KMS-11 (cell line): ENCODE measurements at regions not wholly inside any gene's neighbourhood (a gene's known extent, or its start where the extent isn't known, plus 50 kb on each side); places are given as distances from the start of the nearest gene placed in this dataset.

Source experiments
- H2AFZ ChIP-seq: fragments of 200-600 bp; sonication (generic); 2 replicates; pipeline ENCODE4 v1.6.1; 2016; ENCODE audit warnings: antibody characterized with exemption, mixed run types, low read depth
- H3K27ac ChIP-seq: fragments of 200-600 bp; sonication (generic); 2 replicates; pipeline ENCODE4 v1.6.1; 2016; ENCODE audit warnings: mild to moderate bottlenecking, mixed run types
- H3K27me3 ChIP-seq: fragments of 200-600 bp; sonication (generic); 2 replicates; pipeline ENCODE4 v1.6.1; 2017; ENCODE audit warnings: mild to moderate bottlenecking, low read depth, mixed run types, moderate library complexity; ENCODE audit not compliant: insufficient read depth
- H3K36me3 ChIP-seq: fragments of 200-600 bp; sonication (generic); 2 replicates; pipeline ENCODE4 v1.6.1; 2017; ENCODE audit warnings: mild to moderate bottlenecking, mixed run types; ENCODE audit not compliant: insufficient read depth
- H3K4me1 ChIP-seq: fragments of 200-600 bp; sonication (generic); 2 replicates; pipeline ENCODE4 v1.6.1; 2016; ENCODE audit warnings: mild to moderate bottlenecking, low read depth, mixed run types; ENCODE audit not compliant: poor library complexity, severe bottlenecking
- H3K4me2 ChIP-seq: fragments of 200-600 bp; sonication (generic); 2 replicates; pipeline ENCODE4 v1.7.0; 2016; ENCODE audit warnings: mild to moderate bottlenecking, mixed run types
- H3K4me3 ChIP-seq: fragments of 200-600 bp; sonication (generic); IDR thresholded peaks from 2 replicates; pipeline ENCODE4 v1.6.1; 2017; ENCODE audit warnings: low read depth, low read length, mixed read lengths; ENCODE audit not compliant: insufficient read depth
- H3K79me2 ChIP-seq: fragments of 200-600 bp; sonication (generic); 2 replicates; pipeline ENCODE4 v1.6.1; 2016; ENCODE audit warnings: low read depth, mixed run types; ENCODE audit not compliant: insufficient read depth
- H3K9ac ChIP-seq: fragments of 200-600 bp; sonication (generic); 2 replicates; pipeline ENCODE4 v1.6.1; 2016; ENCODE audit warnings: mild to moderate bottlenecking, mixed run types
- H4K20me1 ChIP-seq: fragments of 200-600 bp; sonication (generic); 2 replicates; pipeline ENCODE4 v1.6.1; 2016; ENCODE audit warnings: mild to moderate bottlenecking, mixed run types; ENCODE audit not compliant: insufficient read depth
- CTCF ChIP-seq: fragments of 200-600 bp; sonication (generic); conservative IDR thresholded peaks from 2 replicates; pipeline ENCODE4 v1.6.1; 2017; ENCODE audit warnings: low read depth, mild to moderate bottlenecking, antibody characterized with exemption, low read length, moderate library complexity, mixed read lengths

- no peaks in the 10 kb centered on the region for H3K79me2 ChIP-seq
- H4K20me1 ChIP-seq: no peaks in the 10 kb centered on the region
- H3K4me1 ChIP-seq: peaks cover 68% of the 10 kb centered on the region
- H2AFZ ChIP-seq: no peak overlapping the region
- H3K9ac ChIP-seq: no peak overlapping the region
- no peaks in the 10 kb centered on the region for H3K27me3 ChIP-seq
- no peak overlapping the region for H3K4me3 ChIP-seq
- H3K27ac ChIP-seq: peak overlapping the region; percentile 68
- TF ChIP-seq CTCF: no peak
- H3K4me2 ChIP-seq: peak overlapping the region; percentile 44
- H3K36me3 ChIP-seq: no peaks in the 10 kb centered on the region
Measured at GRCh38 chr21:16767201-16767600, 745.6 kb upstream of the CXADR start.

GRCh38 chr21:16768096-16768495 is 744.7 kb upstream of the CXADR start:
- no peak for TF ChIP-seq CTCF
- Histone ChIP-seq H3K9ac (no peak overlapping the region), H3K27me3 (no peaks in the 10 kb centered on the region), H2AFZ (peak overlapping the region; percentile 10; the same call in 1 of the 2 replicates), H3K27ac (peak overlapping the region; percentile 68), H3K79me2 (no peaks in the 10 kb centered on the region), H3K4me2 (peak overlapping the region; percentile 44), H3K4me1 (peaks cover 68% of the 10 kb centered on the region), H3K4me3 (no peak overlapping the region), H3K36me3 (no peaks in the 10 kb centered on the region), H4K20me1 (no peaks in the 10 kb centered on the region)

DNA sequence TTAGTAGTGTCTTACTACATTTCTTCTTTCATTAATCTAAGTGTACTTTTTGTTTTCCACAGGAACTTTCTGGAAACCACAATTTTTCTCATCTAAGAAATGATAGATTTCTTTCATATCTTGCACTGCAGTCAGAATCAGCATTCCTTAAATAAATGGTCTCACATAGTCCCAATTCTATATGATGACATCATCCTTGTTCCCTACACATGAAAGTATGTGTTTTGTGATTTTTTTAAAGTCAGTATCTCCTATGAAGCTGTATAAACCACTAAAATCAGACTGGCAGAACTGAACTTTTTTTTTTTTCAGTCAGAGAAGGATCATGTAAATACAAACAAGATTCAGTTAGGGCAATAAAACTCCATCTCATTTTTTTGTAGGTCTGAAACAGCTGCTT is 742.6 kb upstream of the CXADR start:
- H4K20me1 ChIP-seq: no peaks in the 10 kb centered on the region
- peaks cover 61% of the 10 kb centered on the region for H3K4me1 ChIP-seq
- no peaks in the 10 kb centered on the region for H3K79me2 ChIP-seq
- H2AFZ ChIP-seq: no peak overlapping the region
- H3K36me3 ChIP-seq: no peaks in the 10 kb centered on the region
- H3K4me3 ChIP-seq: no peak overlapping the region
- H3K4me2 ChIP-seq: no peak overlapping the region
- no peaks in the 10 kb centered on the region for H3K27me3 ChIP-seq
- no peak overlapping the region for H3K9ac ChIP-seq
- TF ChIP-seq CTCF: no peak
- no peak overlapping the region for H3K27ac ChIP-seq

- no peak overlapping the region for H3K27ac ChIP-seq
- H3K4me1 ChIP-seq: peaks cover 39% of the 10 kb centered on the region
- H4K20me1 ChIP-seq: no peaks in the 10 kb centered on the region
- no peaks in the 10 kb centered on the region for H3K27me3 ChIP-seq
- no peak for TF ChIP-seq CTCF
- H3K4me2 ChIP-seq: no peak overlapping the region
- H3K36me3 ChIP-seq: no peaks in the 10 kb centered on the region
- no peaks in the 10 kb centered on the region for H3K79me2 ChIP-seq
- H2AFZ ChIP-seq: no peak overlapping the region
- H3K9ac ChIP-seq: no peak overlapping the region
- H3K4me3 ChIP-seq: no peak overlapping the region
Measured at GRCh38 chr21:16773206-16773605, 739.6 kb upstream of the CXADR start.
